HepG2 (cell line): ENCODE measurements at regions not wholly inside any gene's neighbourhood (a gene's known extent, or its start where the extent isn't known, plus 50 kb on each side); places are given as distances from the start of the nearest gene placed in this dataset.

ENCODE experiments used
- ATAC-seq: fragments of 200-7000 bp; cut with Tn5 transposase; 3 replicates; pipeline ENCODE4 v1.9.1; 2020; ENCODE audit warnings: mild to moderate bottlenecking, moderate library complexity
- BruUV-seq: library from RNA; stranded (reverse); fragments of 400-500 nt; replicated peaks from 2 replicates; lab custom pipeline; 2021; lab: Mats Ljungman, UMichigan
- CTCF ChIA-PET: fragments of 300-600 bp; formaldehyde crosslinking; extraction: SDS; loops from one replicate; lab custom pipeline; 2021; ENCODE audit warnings: low total read pairs, inconsistent platforms, low intra/inter-chr PET ratio; lab: Yijun Ruan, JAX
- POLR2A ChIA-PET: fragments of 350-600 bp; sonication (Branson Sonifier 250); formaldehyde crosslinking; loops from one replicate; lab custom pipeline; 2020; ENCODE audit warnings: antibody characterized with exemption, inconsistent platforms; lab: Yijun Ruan, JAX
- DNase-seq: peaks from one replicate; pipeline ENCODE4 v3.0.0-alpha.2; 2015; ENCODE audit warnings: low spot score
- FAIRE-seq: peaks from 3 replicates; lab custom pipeline; 2011; peaks lifted over from hg19 to GRCh38; lab: Jason Lieb, UNC
- H2AFZ ChIP-seq: one replicate; pipeline ENCODE4 v1.6.1; 2011; ENCODE audit warnings: low read length, inconsistent platforms
- H3K27ac ChIP-seq: fragments of 300-600 bp; 3 replicates; pipeline ENCODE4 v1.8.0; 2011; ENCODE audit warnings: mixed run types, mild to moderate bottlenecking, mixed read lengths, low read length, inconsistent platforms; ENCODE audit not compliant: insufficient read depth; ENCODE audit errors: extremely low read length
- H3K27me3 ChIP-seq, 2 experiments: fragments of 200-600 bp in 1 of 2; 2 replicates in 1 of 2; 3 replicates in 1 of 2; pipeline versions ENCODE4 v1.6.0 to v1.8.0; 2011; ENCODE audit warnings: low read length in 2 of 2, mild to moderate bottlenecking in 2 of 2, moderate library complexity in 2 of 2, inconsistent platforms in 1 of 2; ENCODE audit not compliant: insufficient read depth in 2 of 2, control insufficient read depth in 1 of 2
- H3K36me3 ChIP-seq, 2 experiments: fragments of 200-600 bp in 1 of 2; replicated peaks in 1 of 2; 2 replicates in 1 of 2; 3 replicates in 1 of 2; pipeline versions ENCODE4 v1.5.1 to v1.8.0; 2011; ENCODE audit warnings: low read length in 2 of 2, inconsistent platforms in 1 of 2; ENCODE audit not compliant: insufficient read depth in 2 of 2, control insufficient read depth in 1 of 2
- H3K4me1 ChIP-seq: 2 replicates; pipeline ENCODE4 v1.5.1; 2012; ENCODE audit warnings: low read length, inconsistent platforms; ENCODE audit not compliant: insufficient read depth
- H3K4me2 ChIP-seq: 2 replicates; pipeline ENCODE4 v1.6.0; 2011; ENCODE audit warnings: low read depth, low read length, inconsistent platforms
- H3K4me3 ChIP-seq, 3 experiments: fragments of 200-600 bp in 1 of 3; sonication (generic), shearing (Covaris generic) in 1 of 3; replicated peaks in 1 of 3; 2 replicates each; pipeline ENCODE4 v1.5.1; 2011 to 2016; ENCODE audit warnings: low read length in 3 of 3, inconsistent platforms in 2 of 3, low read depth in 2 of 3, mild to moderate bottlenecking in 2 of 3, control low read depth in 1 of 3, mixed read lengths in 1 of 3; ENCODE audit not compliant: insufficient read depth in 1 of 3
- H3K79me2 ChIP-seq: one replicate; pipeline ENCODE4 v1.6.1; 2011; ENCODE audit warnings: low read length, inconsistent platforms; ENCODE audit not compliant: insufficient read depth
- H3K9ac ChIP-seq: 2 replicates; pipeline ENCODE4 v1.6.0; 2011; ENCODE audit warnings: mild to moderate bottlenecking, low read depth, low read length, inconsistent platforms; ENCODE audit not compliant: insufficient read depth
- H3K9me3 ChIP-seq: 2 replicates; pipeline ENCODE4 v1.5.1; 2012; ENCODE audit warnings: mild to moderate bottlenecking, low read length
- H4K20me1 ChIP-seq: 2 replicates; pipeline ENCODE4 v1.6.0; 2011; ENCODE audit warnings: inconsistent platforms, mild to moderate bottlenecking, low read length, moderate library complexity; ENCODE audit not compliant: insufficient read depth
- TOPORS ChIP-seq: sonication (generic); formaldehyde crosslinking; IDR thresholded peaks from 2 replicates; pipeline ENCODE4 v1.8.0; 2023; ENCODE audit warnings: mild to moderate bottlenecking, missing genetic modification reagents
- ZMYM4 ChIP-seq: sonication (generic); formaldehyde crosslinking; IDR thresholded peaks from 2 replicates; pipeline ENCODE4 v1.8.1; 2023; ENCODE audit warnings: mild to moderate bottlenecking, missing genetic modification reagents
- ZNF136 ChIP-seq: sonication (generic); formaldehyde crosslinking; IDR thresholded peaks from 2 replicates; pipeline ENCODE4 v1.8.1; 2022; ENCODE audit warnings: low read depth, mild to moderate bottlenecking, moderate library complexity, missing genetic modification reagents
- ZNF253 ChIP-seq: sonication (generic); formaldehyde crosslinking; IDR thresholded peaks from 2 replicates; pipeline ENCODE4 v1.8.0; 2022; ENCODE audit warnings: mild to moderate bottlenecking, missing genetic modification reagents, borderline replicate concordance
- ZNF331 ChIP-seq: sonication (generic); formaldehyde crosslinking; IDR thresholded peaks from 2 replicates; pipeline ENCODE4 v1.4.0; 2020; ENCODE audit warnings: missing genetic modification reagents
- ZNF446 ChIP-seq: sonication (generic); formaldehyde crosslinking; IDR thresholded peaks from 2 replicates; pipeline ENCODE4 v1.5.0; 2020; ENCODE audit warnings: mild to moderate bottlenecking, missing genetic modification reagents
- ZNF496 ChIP-seq: sonication (generic); formaldehyde crosslinking; IDR thresholded peaks from 2 replicates; pipeline ENCODE4 v1.8.1; 2023; ENCODE audit warnings: mild to moderate bottlenecking, moderate library complexity, missing genetic modification reagents; ENCODE audit not compliant: insufficient replicate concordance
- ZNF562 ChIP-seq: sonication (generic); formaldehyde crosslinking; IDR thresholded peaks from 2 replicates; pipeline ENCODE4 v1.8.0; 2022; ENCODE audit warnings: missing genetic modification reagents, borderline replicate concordance
- WGBS: methylation state at CpG from one replicate; pipeline ENCODE4 v1.1.6; 2017; ENCODE audit warnings: low lambda C conversion rate; 5-methylcytosine and 5-hydroxymethylcytosine counted together
- in situ Hi-C: cut with HindIII; loops from 2 replicates; pipeline ENCODE4 v1.10.0; 2017; ENCODE audit warnings: low pct_unique_long_range_greater_than_20kb; ENCODE audit not compliant: extremely low pct_ligation_motif_present
- intact Hi-C: fragments of 100-400 bp; cut with micrococcal nuclease; formaldehyde crosslinking; loops from one replicate; pipeline ENCODE4 v1.10.0; 2022; ENCODE audit not compliant: unreplicated experiment
- TF ChIP-seq, protein P1 (sequence below): sonication (generic); formaldehyde crosslinking; IDR thresholded peaks from 2 replicates; pipeline ENCODE4 v1.4.0; 2020; ENCODE audit warnings: mild to moderate bottlenecking, missing genetic modification reagents
- TF ChIP-seq, protein P2 (sequence below): IDR thresholded peaks from 2 replicates; pipeline ENCODE4 v1.6.1; 2012; ENCODE audit warnings: low read depth, low read length, improper control_type of control experiment

DNA sequence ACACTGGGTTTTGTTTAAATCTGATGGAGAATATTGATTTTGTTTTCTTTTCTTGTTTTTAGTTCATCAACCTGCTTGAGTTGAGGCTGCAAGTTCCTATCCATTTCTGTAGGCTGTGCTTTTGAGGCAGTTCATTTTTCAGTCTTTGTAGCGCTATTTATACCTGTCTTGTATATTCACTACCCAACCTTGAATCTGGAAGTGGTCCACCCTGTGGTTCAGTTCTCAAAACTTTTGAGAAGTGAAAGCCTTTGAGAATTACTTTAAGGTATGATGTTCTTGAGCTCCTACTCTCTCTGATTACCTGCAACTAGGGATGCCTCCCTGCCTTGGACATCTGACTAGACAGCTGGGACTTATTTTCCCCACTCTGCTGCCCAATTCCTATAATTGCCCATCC, 53.5 kb upstream of the KCNE4 start:
- FAIRE-seq (no peak), DNase-seq (no peak), ATAC-seq (no peak)
- no peak overlapping the region for H3K4me2 ChIP-seq
- intact Hi-C loops (no loop called here), in situ Hi-C loops (no loop called here)
- no peaks in the 10 kb centered on the region for H4K20me1 ChIP-seq
- CTCF ChIA-PET = no interaction called here
- H3K9ac ChIP-seq = no peak overlapping the region
- no peaks in the 10 kb centered on the region for H3K4me1 ChIP-seq
- H3K27ac ChIP-seq = no peak overlapping the region
- H3K36me3 ChIP-seq = no peaks in the 10 kb centered on the region
- H3K27me3 ChIP-seq = peaks cover 0 to 4% of the 10 kb centered on the region in 2 experiments; a peak in 2 of 5 replicates
- no peak overlapping the region for H3K4me3 ChIP-seq
- no peak for TF ChIP-seq ZNF331
- no peak for TF ChIP-seq ZMYM4 (CRISPR knock-in tag)
- no peak for TF ChIP-seq ZNF446 (CRISPR knock-in tag)
- TF ChIP-seq, protein P1, sequence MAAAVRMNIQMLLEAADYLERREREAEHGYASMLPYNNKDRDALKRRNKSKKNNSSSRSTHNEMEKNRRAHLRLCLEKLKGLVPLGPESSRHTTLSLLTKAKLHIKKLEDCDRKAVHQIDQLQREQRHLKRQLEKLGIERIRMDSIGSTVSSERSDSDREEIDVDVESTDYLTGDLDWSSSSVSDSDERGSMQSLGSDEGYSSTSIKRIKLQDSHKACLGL (CRISPR knock-in tag) = no peak
- no peak for TF ChIP-seq ZNF136 (CRISPR knock-in tag)
- TF ChIP-seq ZNF253 (CRISPR knock-in tag) = no peak
- TF ChIP-seq ZNF562 (CRISPR knock-in tag) = no peak
- TF ChIP-seq, protein P2, sequence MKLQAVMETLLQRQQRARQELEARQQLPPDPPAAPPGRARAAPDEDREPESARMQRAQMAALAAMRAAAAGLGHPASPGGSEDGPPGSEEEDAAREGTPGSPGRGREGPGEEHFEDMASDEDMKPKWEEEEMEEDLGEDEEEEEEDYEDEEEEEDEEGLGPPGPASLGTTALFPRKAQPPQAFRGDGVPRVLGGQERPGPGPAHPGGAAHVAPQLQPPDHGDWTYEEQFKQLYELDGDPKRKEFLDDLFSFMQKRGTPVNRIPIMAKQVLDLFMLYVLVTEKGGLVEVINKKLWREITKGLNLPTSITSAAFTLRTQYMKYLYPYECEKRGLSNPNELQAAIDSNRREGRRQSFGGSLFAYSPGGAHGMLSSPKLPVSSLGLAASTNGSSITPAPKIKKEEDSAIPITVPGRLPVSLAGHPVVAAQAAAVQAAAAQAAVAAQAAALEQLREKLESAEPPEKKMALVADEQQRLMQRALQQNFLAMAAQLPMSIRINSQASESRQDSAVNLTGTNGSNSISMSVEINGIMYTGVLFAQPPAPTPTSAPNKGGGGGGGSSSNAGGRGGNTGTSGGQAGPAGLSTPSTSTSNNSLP = no peak
- TF ChIP-seq ZNF496 (CRISPR knock-in tag) = no peak
- no peak for TF ChIP-seq TOPORS (CRISPR knock-in tag)
- WGBS = 2% methylated on average over 1 of the region's 1 CpG
- no peaks in the 10 kb centered on the region for H3K9me3 ChIP-seq
- POLR2A ChIA-PET = no interaction called here
- H3K79me2 ChIP-seq = no peaks in the 10 kb centered on the region
- no TSS peak for BruUV-seq
- H2AFZ ChIP-seq = no peak overlapping the region
